A549 (cell line): ENCODE measurements at regions not wholly inside any gene's neighbourhood (a gene's known extent, or its start where the extent isn't known, plus 50 kb on each side); places are given as distances from the start of the nearest gene placed in this dataset.

Source experiments
- ATAC-seq, 2 experiments: fragments of 200-7000 bp in 1 of 2; fragments of >200 bp in 1 of 2; cut with Nextera tagmentation in 1 of 2; cut with Tn5 transposase in 1 of 2; 3 replicates each; pipeline versions ENCODE4 v1.8.0 to v1.9.1; 2018 to 2020; ENCODE audit warnings: mild to moderate bottlenecking in 1 of 2, moderate library complexity in 1 of 2
- CTCF ChIA-PET: fragments of 300-600 bp; sonication (Branson Sonifier 250); formaldehyde crosslinking; extraction: SDS; loops from one replicate; lab custom pipeline; 2021; ENCODE audit warnings: antibody characterized with exemption, inconsistent platforms; lab: Yijun Ruan, JAX
- POLR2A ChIA-PET: fragments of 350-600 bp; formaldehyde crosslinking; extraction: SDS; loops from one replicate; lab custom pipeline; 2021; ENCODE audit warnings: antibody characterized with exemption, inconsistent platforms; lab: Yijun Ruan, JAX
- DNase-seq, 2 experiments: peaks; one replicate each; pipeline versions ENCODE4 v3.0.0 to v3.0.0-alpha.2; 2011 to 2016; ENCODE audit warnings: low read depth in 1 of 2, low spot score in 1 of 2
- FAIRE-seq: peaks from 2 replicates; lab custom pipeline; 2011; peaks lifted over from hg19 to GRCh38; lab: Jason Lieb, UNC
- H3K27ac ChIP-seq, 2 experiments: fragments of >200 bp; sonication (Bioruptor Twin); formaldehyde crosslinking; 3 replicates each; pipeline ENCODE4 v1.5.1; 2016 to 2017
- H3K4me1 ChIP-seq: fragments of >200 bp; sonication (Bioruptor Twin); formaldehyde crosslinking; 3 replicates; pipeline ENCODE4 v1.6.1; 2016
- H3K4me2 ChIP-seq: fragments of >200 bp; sonication (Bioruptor Twin); formaldehyde crosslinking; 3 replicates; pipeline ENCODE4 v1.6.1; 2016
- H3K4me3 ChIP-seq: fragments of >200 bp; sonication (Bioruptor Twin); formaldehyde crosslinking; 3 replicates; pipeline ENCODE4 v1.5.1; 2016
- H3K9me3 ChIP-seq: fragments of >200 bp; sonication (Bioruptor Twin); formaldehyde crosslinking; 3 replicates; pipeline ENCODE4 v1.6.1; 2016
- EP300 ChIP-seq, 2 experiments: fragments of >200 bp; sonication (Bioruptor Twin); formaldehyde crosslinking; IDR thresholded peaks; 2 replicates in 1 of 2; 3 replicates in 1 of 2; pipeline ENCODE4 v1.6.1; 2016 to 2017
- FOSL2 ChIP-seq, 2 experiments: fragments of 450-650 bp in 1 of 2; fragments of >200 bp in 1 of 2; sonication (Bioruptor Twin) in 1 of 2; formaldehyde crosslinking; IDR thresholded peaks; 2 replicates each; pipeline versions ENCODE4 v1.5.0 to v1.6.1; 2016 to 2020; ENCODE audit warnings: mild to moderate bottlenecking in 1 of 2, moderate library complexity in 1 of 2
- GATA3 ChIP-seq: IDR thresholded peaks from 2 replicates; pipeline ENCODE4 v1.6.1; 2012; ENCODE audit warnings: borderline replicate concordance
- HMGXB4 ChIP-seq: fragments of 250-450 bp; sonication (Bioruptor Pico); IDR thresholded peaks from 2 replicates; pipeline ENCODE4 v1.5.0; 2021; ENCODE audit warnings: mild to moderate bottlenecking, moderate library complexity, borderline replicate concordance
- JUN ChIP-seq, 2 experiments: fragments of >200 bp; sonication (Bioruptor Twin); formaldehyde crosslinking; IDR thresholded peaks; 2 replicates in 1 of 2; 3 replicates in 1 of 2; pipeline ENCODE4 v1.6.1; 2016 to 2017
- JUNB ChIP-seq: fragments of >200 bp; sonication (Bioruptor Twin); formaldehyde crosslinking; IDR thresholded peaks from 2 replicates; pipeline ENCODE4 v1.6.1; 2016
- MAFK ChIP-seq: fragments of 450-650 bp; IDR thresholded peaks from 2 replicates; pipeline ENCODE4 v1.6.1; 2014; ENCODE audit not compliant: partially characterized antibody
- REST ChIP-seq: fragments of 200-600 bp; sonication (generic); IDR thresholded peaks from 2 replicates; pipeline ENCODE4 v1.6.1; 2016; ENCODE audit warnings: antibody characterized with exemption, mild to moderate bottlenecking, moderate library complexity
- ZFP36 ChIP-seq: fragments of 450-650 bp; IDR thresholded peaks from 2 replicates; pipeline ENCODE4 v1.6.1; 2014; ENCODE audit warnings: borderline replicate concordance; ENCODE audit not compliant: partially characterized antibody
- WGBS: methylation state at CpG from one replicate; pipeline ENCODE4 v1.1.6; 2017; ENCODE audit errors: missing lambda C conversion rate; 5-methylcytosine and 5-hydroxymethylcytosine counted together
- TF ChIP-seq, protein P1 (sequence below): IDR thresholded peaks from 2 replicates; pipeline ENCODE4 v1.6.1; 2012
- TF ChIP-seq, protein P2 (sequence below): fragments of >200 bp; sonication (Bioruptor Twin); formaldehyde crosslinking; IDR thresholded peaks from 3 replicates; pipeline ENCODE4 v1.5.1; 2016
- TF ChIP-seq, protein P3 (sequence below): fragments of 150-350 bp; IDR thresholded peaks from 2 replicates; pipeline ENCODE4 v1.6.1; 2014; ENCODE audit warnings: low read depth, mild to moderate bottlenecking, low read length

- ChIA-PET POLR2A (no interaction called here), CTCF (interaction anchor here (2.5 kb wide), 1 partner anchor 87 kb away, joined by 8 read pairs; no protein-coding TSS in a partner anchor)
- peak overlapping the region; percentile 25; the same call in 1 of the 3 replicates for H3K4me2 ChIP-seq
- ATAC-seq (peak in 1 of 2 experiments; percentile 16; a peak in 3 of 6 replicates), DNase-seq (no peak), FAIRE-seq (no peak)
- no peak overlapping the region for H3K4me3 ChIP-seq
- peaks cover 85% of the 10 kb centered on the region for H3K4me1 ChIP-seq
- peak; percentile 35 to 42; a peak in 2 of 5 replicates for TF ChIP-seq EP300 (IDR thresholded peaks at IDR 0.05)
- TF ChIP-seq JUNB, result 0 out of 2 replicates have a peak, but pooled peaks have one; percentile 13
- TF ChIP-seq REST, result no peak
- peak; percentile 38; the same call in 1 of the 2 replicates for TF ChIP-seq GATA3
- TF ChIP-seq FOSL2 (IDR thresholded peaks at IDR 0.05), result no peak
- peak; percentile 4; the same call in 1 of the 2 replicates for TF ChIP-seq FOSL2 (CRISPR knock-in tag; IDR thresholded peaks at IDR 0.05)
- TF ChIP-seq, protein P1, sequence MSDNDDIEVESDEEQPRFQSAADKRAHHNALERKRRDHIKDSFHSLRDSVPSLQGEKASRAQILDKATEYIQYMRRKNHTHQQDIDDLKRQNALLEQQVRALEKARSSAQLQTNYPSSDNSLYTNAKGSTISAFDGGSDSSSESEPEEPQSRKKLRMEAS, result 0 out of 2 replicates have a peak, but pooled peaks have one; percentile 20
- H3K9me3 ChIP-seq, result no peaks in the 10 kb centered on the region
- H3K27ac ChIP-seq, result peak overlapping the region; percentile 78 to 87
- WGBS, result 53% methylated on average over 14 of the region's 17 CpGs
These were observed 133.2 kb upstream of the PTPN1 start for GRCh38 chr20:50376888-50377459.

DNA sequence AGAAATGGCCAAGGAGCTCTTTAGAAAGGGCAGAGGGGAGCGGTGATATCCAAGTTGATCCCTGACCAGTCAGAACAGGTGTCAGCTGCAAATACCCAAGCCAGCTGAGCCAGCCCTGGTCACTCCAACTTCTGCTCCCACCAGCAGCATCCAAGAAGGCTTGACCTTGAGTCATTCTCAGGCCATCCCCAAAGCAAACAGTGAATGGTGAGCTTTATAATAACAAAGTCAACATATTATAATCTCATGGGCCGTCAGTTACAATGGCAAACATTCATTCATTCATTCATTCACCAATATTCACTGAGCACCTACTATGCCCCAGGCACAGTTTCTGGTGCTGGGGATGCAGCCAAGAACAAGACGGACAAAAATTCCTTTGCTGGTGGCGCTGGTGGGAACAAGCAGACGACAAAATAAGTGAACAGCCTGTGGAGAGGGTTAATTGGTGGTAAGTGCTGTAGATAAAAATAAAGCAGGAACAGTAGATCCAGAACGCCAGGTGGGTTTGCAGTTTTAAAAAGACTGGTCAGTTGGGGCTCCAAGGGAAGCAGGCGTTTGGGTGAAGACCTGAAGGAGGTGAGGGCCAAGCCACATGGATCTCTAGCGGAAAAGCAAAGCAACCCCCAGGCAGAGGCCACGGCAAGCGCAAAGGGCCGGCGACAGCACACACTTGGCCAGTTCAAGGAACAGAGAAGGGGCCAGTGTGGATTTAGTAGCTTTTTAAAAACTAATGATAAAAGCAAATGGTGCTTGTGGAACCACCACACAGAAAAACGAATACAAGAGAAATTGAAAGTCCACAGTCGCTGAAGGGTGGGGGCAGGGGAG is 131.8 kb upstream of the PTPN1 start:
- Histone ChIP-seq H3K4me2 (peak overlapping the region; percentile 36), H3K4me3 (no peak overlapping the region), H3K27ac (peak overlapping the region; percentile 78 to 87), H3K4me1 (peaks cover 82% of the 10 kb centered on the region)
- no peak for DNase-seq
- CTCF ChIA-PET, result interaction anchor here (0.7 to 2.3 kb wide), 11 partner anchors 10 to 190 kb away, joined by 3 to 10 read pairs (median 3); no protein-coding TSS in a partner anchor
- TF ChIP-seq ZFP36 (no peak), HMGXB4 (no peak), MAFK (no peak), JUN (IDR thresholded peaks at IDR 0.05) (0 out of 5 replicates have a peak, but pooled peaks of 1 of the 2 experiments have one; percentile 28), FOSL2 (IDR thresholded peaks at IDR 0.05) (no peak), FOSL2 (CRISPR knock-in tag; IDR thresholded peaks at IDR 0.05) (peak; percentile 32; the same call in 1 of the 2 replicates)
- TF ChIP-seq, protein P2, sequence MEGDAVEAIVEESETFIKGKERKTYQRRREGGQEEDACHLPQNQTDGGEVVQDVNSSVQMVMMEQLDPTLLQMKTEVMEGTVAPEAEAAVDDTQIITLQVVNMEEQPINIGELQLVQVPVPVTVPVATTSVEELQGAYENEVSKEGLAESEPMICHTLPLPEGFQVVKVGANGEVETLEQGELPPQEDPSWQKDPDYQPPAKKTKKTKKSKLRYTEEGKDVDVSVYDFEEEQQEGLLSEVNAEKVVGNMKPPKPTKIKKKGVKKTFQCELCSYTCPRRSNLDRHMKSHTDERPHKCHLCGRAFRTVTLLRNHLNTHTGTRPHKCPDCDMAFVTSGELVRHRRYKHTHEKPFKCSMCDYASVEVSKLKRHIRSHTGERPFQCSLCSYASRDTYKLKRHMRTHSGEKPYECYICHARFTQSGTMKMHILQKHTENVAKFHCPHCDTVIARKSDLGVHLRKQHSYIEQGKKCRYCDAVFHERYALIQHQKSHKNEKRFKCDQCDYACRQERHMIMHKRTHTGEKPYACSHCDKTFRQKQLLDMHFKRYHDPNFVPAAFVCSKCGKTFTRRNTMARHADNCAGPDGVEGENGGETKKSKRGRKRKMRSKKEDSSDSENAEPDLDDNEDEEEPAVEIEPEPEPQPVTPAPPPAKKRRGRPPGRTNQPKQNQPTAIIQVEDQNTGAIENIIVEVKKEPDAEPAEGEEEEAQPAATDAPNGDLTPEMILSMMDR, result no peak
- TF ChIP-seq, protein P3, sequence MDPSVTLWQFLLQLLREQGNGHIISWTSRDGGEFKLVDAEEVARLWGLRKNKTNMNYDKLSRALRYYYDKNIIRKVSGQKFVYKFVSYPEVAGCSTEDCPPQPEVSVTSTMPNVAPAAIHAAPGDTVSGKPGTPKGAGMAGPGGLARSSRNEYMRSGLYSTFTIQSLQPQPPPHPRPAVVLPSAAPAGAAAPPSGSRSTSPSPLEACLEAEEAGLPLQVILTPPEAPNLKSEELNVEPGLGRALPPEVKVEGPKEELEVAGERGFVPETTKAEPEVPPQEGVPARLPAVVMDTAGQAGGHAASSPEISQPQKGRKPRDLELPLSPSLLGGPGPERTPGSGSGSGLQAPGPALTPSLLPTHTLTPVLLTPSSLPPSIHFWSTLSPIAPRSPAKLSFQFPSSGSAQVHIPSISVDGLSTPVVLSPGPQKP, result no peak
- TF ChIP-seq, all 56 proteins: peak for 2
- FAIRE-seq, result no peak
- POLR2A ChIA-PET, result no interaction called here
- no peaks in the 10 kb centered on the region for H3K9me3 ChIP-seq
- ATAC-seq, result no peak; a peak in 1 of 6 replicates
- WGBS, result 67% methylated on average over 14 of the region's 14 CpGs
